Inferior parietal cortex (tissue), 1 donor: ENCODE measurements at regions not wholly inside any gene's neighbourhood (a gene's known extent, or its start where the extent isn't known, plus 50 kb on each side); places are given as distances from the start of the nearest gene placed in this dataset.

ENCODE experiments used
- DNase-seq: peaks from one replicate; pipeline ENCODE4 v3.0.0-alpha.2; 2016; ENCODE audit errors: extremely low spot score

- no peak for DNase-seq
Observed at GRCh38 chr13:34040863-34041262, 222.9 kb downstream of the RFC3 start.

- DNase-seq = no peak
Observed at GRCh38 chr13:34044041-34044440, 226.1 kb downstream of the RFC3 start.

DNA sequence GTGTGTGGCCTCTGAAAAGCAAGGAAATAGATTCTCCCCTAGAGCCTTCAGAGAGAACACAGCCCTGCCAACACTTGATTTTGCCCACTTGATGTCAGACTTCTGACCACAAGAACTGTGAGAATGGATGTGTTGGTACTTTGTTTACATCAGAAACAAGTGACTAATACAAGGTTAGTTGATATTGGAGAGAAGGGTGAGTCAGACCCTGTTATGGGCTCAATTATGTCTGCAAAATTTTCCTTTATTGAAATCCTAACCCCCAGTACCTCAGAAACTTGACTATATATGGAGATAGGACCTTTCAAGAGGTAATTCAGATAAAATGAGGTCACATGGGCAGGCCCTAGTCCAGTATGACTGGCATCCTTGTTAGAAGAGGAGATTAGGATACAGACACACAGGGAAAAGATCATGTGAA lies 226.7 kb downstream of the RFC3 start:
- no peak for DNase-seq

GRCh38 chr13:34046457-34046856 lies 228.5 kb downstream of the RFC3 start:
- no peak for DNase-seq

DNA sequence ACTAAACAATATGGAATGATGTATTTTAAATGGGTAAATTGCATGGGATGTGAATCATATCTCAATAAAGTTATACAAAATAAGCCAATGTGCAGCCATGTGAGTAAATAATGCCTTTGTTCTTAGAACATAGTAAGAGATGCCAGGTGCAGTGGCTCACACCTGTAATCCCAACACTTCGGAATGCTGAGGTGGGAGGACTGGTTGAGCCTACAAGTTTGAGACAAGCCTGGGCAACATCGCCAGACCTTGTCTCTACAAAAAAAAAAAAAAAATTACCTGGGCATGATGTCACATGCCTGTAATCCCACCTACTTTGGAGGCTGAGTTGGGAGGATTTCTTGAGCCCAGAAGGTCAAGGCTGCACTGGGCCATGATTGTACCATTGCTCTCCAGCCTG lies 230.7 kb downstream of the RFC3 start:
- DNase-seq = no peak

DNA sequence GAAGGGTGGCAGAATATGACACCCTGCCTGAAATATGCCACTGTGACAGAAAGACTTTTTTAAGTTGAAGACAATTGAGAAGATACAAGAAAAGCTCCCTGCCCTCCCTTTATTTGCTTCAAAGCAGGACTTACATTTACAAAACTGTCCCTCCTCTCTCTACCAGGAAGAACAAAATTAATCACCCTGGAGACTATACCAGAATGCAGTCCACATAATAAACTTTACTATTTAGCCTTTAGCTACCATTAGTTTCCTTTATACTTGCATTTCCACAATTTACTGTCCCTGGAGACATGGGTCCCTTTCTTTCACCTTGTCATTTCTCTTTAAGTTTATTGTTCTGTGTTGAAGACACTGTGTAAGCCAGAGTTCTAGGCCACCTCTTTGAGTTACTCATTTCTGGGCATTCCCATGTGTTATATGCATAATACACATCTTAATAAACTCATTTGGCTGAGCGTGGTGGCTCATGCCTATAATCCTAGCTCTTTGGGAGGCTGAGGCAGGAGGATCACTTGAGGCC lies 238.8 kb downstream of the RFC3 start:
- no peak for DNase-seq

GRCh38 chr13:34064456-34065205 lies 246.7 kb downstream of the RFC3 start:
- DNase-seq = no peak

GRCh38 chr13:34065928-34066327 lies 248.0 kb downstream of the RFC3 start:
- DNase-seq = no peak

GRCh38 chr13:34066344-34066743 lies 248.4 kb downstream of the RFC3 start:
- no peak for DNase-seq

DNA sequence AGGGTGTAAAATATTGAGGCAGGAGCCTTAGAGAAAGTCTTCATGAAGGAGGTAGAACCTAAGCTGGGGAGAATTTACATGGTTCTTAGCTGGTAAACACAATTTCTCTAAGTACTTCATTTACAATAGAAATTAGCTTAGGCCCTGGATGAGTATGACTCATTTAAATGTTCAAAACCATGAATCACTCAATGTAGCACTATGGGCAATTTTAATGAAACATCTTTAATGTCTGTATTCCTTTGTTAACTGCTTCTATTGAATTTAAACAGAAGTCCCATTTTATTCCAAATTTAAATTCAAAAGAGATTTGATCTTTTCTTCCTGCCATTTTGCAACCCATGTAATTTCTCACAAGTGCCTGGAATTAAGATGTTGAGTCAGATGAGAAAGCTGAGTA lies 252.1 kb downstream of the RFC3 start:
- DNase-seq = no peak

DNA sequence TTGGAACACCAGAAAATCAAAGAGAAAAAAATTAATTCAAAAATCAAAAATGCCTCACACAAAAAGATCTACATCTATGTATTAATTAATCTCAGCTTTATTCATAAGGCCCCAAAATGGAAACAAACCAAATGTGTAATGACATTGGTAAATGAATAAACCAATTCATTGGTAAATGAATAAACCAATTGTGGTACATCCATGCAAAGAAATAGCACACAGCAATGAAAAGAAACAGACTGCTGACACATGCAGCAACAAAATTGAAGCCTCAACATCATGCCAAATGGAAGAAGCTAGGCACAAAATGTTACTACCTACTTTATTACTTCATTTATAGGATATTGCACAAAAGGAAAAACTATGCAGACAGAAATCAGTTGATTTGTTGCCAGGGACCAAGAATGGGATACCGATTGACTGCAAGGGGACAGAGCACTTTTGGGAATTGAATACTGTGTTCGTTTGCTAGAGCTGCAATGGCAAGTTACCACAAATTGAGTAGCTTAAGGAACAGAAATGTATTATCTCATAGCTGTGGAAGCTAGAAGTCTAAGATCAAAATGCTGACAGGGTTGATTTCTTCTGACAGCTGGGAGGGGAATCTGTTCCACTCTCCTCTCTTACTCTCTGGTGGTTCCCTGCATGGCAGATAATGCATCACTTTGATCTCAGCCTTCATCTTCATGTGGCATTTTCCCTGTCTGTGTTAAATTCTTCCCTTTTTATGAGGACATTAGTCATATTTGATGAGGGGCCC lies 252.8 kb downstream of the RFC3 start:
- DNase-seq = no peak

DNA sequence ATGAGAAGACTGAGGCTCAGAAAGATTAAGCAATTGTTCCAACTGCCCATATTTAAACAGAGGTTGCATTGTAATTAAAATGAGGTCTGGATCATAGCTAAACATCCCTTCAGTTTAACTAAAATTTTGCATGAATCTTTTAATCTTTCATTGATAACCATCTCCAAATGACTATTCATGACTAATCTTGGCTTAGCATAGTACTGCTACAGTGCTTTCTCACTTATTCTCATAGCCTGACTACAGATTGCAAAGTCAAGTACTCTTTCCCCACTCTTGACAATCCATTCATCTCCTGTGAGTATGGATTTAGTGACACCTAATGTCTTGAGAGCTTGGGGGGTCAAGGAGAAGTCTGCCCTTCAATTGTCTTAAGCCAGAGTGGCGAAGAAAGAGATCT lies 258.4 kb downstream of the RFC3 start:
- no peak for DNase-seq

DNA sequence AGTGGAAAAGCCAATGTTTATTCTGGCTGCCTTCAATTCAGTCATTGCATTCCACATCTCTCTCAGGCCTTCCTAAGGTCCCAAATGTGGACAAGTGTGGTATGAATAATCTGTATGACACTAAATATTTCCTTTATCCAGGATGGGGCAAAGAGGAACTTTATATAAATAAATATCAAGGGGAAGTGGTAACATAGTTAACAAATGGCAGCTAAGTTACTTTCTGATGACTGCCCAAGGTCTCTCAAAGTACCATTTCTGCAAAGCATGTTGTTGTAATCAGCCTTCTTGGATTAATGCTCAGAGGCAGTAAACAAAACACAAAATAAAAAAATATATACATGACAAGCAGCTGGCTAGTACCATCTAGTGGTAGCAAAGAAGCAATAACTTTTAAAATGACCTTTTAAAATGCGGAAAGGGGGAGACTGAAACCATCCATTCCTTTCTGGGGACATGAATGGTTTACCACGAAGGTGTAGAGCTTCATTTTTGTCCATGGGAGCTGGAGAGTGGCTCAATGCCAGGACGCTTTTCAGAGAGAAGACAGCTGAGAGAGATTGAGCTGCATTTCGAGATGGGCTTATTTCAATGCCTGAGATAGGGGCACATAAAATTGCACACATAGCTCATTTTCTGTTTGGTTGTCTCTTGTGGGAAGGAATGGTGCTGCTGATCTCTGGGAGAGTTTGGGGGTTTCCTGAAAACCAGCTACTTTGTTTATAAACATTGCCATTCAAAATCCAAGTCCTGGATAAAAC lies 259.2 kb downstream of the RFC3 start:
- peak; percentile 24 for DNase-seq

- DNase-seq = no peak
Observed at GRCh38 chr13:34078334-34078999, 260.5 kb downstream of the RFC3 start.

DNA sequence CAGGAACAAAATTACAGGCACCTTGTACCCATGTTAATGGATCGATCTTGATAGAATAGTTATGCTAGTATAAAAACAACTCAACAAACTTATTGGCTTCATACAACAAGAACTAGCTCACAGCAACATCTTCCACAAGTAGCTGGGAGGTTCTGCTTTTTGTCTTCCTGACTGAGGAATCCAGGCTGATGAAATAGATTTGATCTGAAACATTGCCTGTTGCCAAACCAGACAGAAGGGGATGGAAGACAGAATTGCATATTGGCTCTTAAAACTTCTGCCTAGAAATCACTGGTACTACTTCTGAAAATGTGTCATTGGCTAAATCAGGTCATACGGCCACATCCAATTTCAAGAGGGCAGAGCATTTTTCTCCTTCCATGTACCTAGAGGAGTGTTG lies 267.3 kb downstream of the RFC3 start:
- DNase-seq = no peak

DNA sequence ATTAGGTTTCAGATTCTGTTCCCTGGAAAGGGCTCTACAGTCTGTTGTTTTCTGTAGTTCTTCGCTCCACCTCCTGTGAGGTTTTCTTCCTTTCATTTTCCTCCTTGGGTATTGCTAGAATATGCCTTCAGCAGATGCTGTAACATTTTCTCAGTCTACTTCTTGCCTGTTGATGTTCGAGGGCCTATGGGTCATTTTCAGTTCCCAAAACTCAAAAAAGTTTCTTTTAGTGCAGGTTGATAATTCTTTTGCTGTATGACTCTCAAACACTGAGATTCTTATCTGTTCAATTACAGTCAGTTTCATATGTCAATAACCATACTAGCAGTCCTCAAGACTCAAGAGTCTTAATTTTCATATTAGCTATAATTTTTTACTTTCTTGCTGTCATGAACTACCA lies 268.3 kb downstream of the RFC3 start:
- DNase-seq = no peak

GRCh38 chr13:34087791-34088190 lies 269.8 kb downstream of the RFC3 start:
- DNase-seq = no peak

DNA sequence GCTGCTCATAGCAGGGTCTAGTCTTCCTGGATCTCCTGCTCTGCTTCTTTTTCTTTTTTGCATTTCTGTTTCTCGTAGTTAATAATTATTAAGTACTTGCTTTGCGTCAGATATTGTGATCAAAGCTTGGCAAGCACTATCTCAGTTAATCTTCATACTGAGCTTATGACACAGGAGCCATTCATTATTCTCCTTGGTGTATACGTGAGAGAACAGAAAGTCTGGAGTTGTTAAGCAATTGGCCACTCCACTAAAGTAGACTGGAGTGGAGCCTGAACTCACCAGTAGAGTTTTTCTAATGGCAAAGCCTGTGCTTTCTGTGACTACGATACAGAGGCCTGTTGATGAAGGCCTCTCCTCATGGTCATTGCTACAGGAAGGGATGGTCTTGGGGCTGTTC lies 285.9 kb downstream of the RFC3 start:
- DNase-seq = no peak

- DNase-seq = no peak
Observed at GRCh38 chr13:34104853-34105252, 286.9 kb downstream of the RFC3 start.

- no peak for DNase-seq
Observed at GRCh38 chr13:34107806-34108205, 289.9 kb downstream of the RFC3 start.

- DNase-seq = no peak
Observed at GRCh38 chr13:34108410-34108809, 290.5 kb downstream of the RFC3 start.

DNA sequence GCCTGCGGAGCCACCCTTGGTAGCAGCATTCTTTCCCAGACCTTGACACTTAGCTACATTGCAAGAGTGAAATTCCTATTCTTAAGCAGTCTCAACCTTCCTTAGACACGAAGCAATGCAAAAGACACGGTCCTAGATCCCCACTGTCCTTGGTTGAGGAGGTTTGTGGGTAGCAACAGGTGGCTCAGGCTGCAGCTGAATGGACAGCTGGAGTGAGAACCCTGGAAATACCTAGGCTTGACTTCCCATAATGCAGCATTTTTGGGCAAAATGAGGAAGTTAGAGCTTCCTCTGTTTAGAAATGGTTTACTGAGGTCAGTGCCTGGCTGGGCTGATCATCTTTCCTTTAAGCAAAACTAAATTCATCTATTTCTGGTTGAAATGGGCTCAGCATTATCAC lies 296.6 kb downstream of the RFC3 start:
- DNase-seq = no peak
